H9 (cell line): ENCODE measurements at regions not wholly inside any gene's neighbourhood (a gene's known extent, or its start where the extent isn't known, plus 50 kb on each side); places are given as distances from the start of the nearest gene placed in this dataset.
"Not testable (repeated sequence)": the region's sequence is repeated elsewhere in the genome, so short reads cannot be mapped to it uniquely, and the experiment has no call there.

Source experiments
- DNase-seq: peaks from one replicate; pipeline ENCODE4 v3.0.0-alpha.2; 2017
- H2AFZ ChIP-seq: one replicate; pipeline ENCODE4 v1.6.1; 2013; ENCODE audit warnings: mild to moderate bottlenecking, low read length, control low read depth, moderate library complexity
- H2AK5ac ChIP-seq: 2 replicates; pipeline ENCODE4 v1.6.1; 2013; ENCODE audit warnings: low read length, control low read depth, mixed read lengths; ENCODE audit not compliant: insufficient read length
- H2BK120ac ChIP-seq: one replicate; pipeline ENCODE4 v1.6.1; 2013; ENCODE audit warnings: low read depth, mild to moderate bottlenecking, low read length, control low read depth, inconsistent platforms; ENCODE audit not compliant: poor library complexity, severe bottlenecking
- H2BK12ac ChIP-seq: 2 replicates; pipeline ENCODE4 v1.6.1; 2013; ENCODE audit warnings: low read length, control low read depth, mixed read lengths, low read depth; ENCODE audit not compliant: insufficient read length
- H2BK15ac ChIP-seq: 2 replicates; pipeline ENCODE4 v1.6.1; 2013; ENCODE audit warnings: low read depth, low read length, control low read depth
- H2BK20ac ChIP-seq: one replicate; pipeline ENCODE4 v1.6.1; 2013; ENCODE audit warnings: low read depth, mild to moderate bottlenecking, low read length, control low read depth, inconsistent platforms; ENCODE audit not compliant: poor library complexity, severe bottlenecking
- H2BK5ac ChIP-seq: 2 replicates; pipeline ENCODE4 v1.6.1; 2013; ENCODE audit warnings: low read length, control low read depth, mixed read lengths; ENCODE audit not compliant: insufficient read length
- H3K14ac ChIP-seq: 2 replicates; pipeline ENCODE4 v1.6.1; 2013; ENCODE audit warnings: low read length, control low read depth; ENCODE audit not compliant: insufficient read depth
- H3K18ac ChIP-seq: 2 replicates; pipeline ENCODE4 v1.6.1; 2013; ENCODE audit warnings: low read depth, mild to moderate bottlenecking, mixed read lengths, low read length, control low read depth; ENCODE audit not compliant: insufficient read length
- H3K23ac ChIP-seq: 2 replicates; pipeline ENCODE4 v1.6.1; 2013; ENCODE audit warnings: low read length, control low read depth, mixed read lengths, low read depth; ENCODE audit not compliant: insufficient read length
- H3K23me2 ChIP-seq: 2 replicates; pipeline ENCODE4 v1.6.1; 2013; ENCODE audit warnings: low read depth, mild to moderate bottlenecking, mixed read lengths, low read length, control low read depth; ENCODE audit not compliant: insufficient read length, poor library complexity, severe bottlenecking
- H3K27ac ChIP-seq: 2 replicates; pipeline ENCODE4 v1.5.1; 2013; ENCODE audit warnings: low read length, control low read depth, mixed read lengths, low read depth; ENCODE audit not compliant: insufficient read length
- H3K27me3 ChIP-seq: 2 replicates; pipeline ENCODE4 v1.6.1; 2013; ENCODE audit warnings: low read length, control low read depth, inconsistent platforms; ENCODE audit not compliant: insufficient read depth
- H3K4ac ChIP-seq: 2 replicates; pipeline ENCODE4 v1.6.1; 2013; ENCODE audit warnings: low read depth, mild to moderate bottlenecking, control low read depth, inconsistent platforms, low read length, moderate library complexity
- H3K4me1 ChIP-seq: 2 replicates; pipeline ENCODE4 v1.6.1; 2013; ENCODE audit warnings: low read length, control low read depth, inconsistent platforms; ENCODE audit not compliant: insufficient read depth
- H3K4me2 ChIP-seq: 2 replicates; pipeline ENCODE4 v1.6.1; 2013; ENCODE audit warnings: low read length, control low read depth, mixed read lengths; ENCODE audit not compliant: insufficient read length, insufficient read depth
- H3K56ac ChIP-seq: 2 replicates; pipeline ENCODE4 v1.6.1; 2013; ENCODE audit warnings: low read depth, mild to moderate bottlenecking, mixed read lengths, low read length, control low read depth; ENCODE audit not compliant: insufficient read length
- H3K79me1 ChIP-seq: 2 replicates; pipeline ENCODE4 v1.6.1; 2013; ENCODE audit warnings: low read depth, mild to moderate bottlenecking, moderate library complexity, low read length, control low read depth, inconsistent platforms; ENCODE audit not compliant: insufficient read depth, poor library complexity, severe bottlenecking
- H3K79me2 ChIP-seq: 2 replicates; pipeline ENCODE4 v1.6.1; 2013; ENCODE audit warnings: low read length, control low read depth, inconsistent platforms; ENCODE audit not compliant: insufficient read depth
- H3K9ac ChIP-seq: 2 replicates; pipeline ENCODE4 v1.6.1; 2013; ENCODE audit warnings: low read length, control low read depth, mixed read lengths; ENCODE audit not compliant: insufficient read length; ENCODE audit errors: extremely low read depth
- H3K9me3 ChIP-seq: one replicate; pipeline ENCODE4 v1.6.1; 2013; ENCODE audit warnings: low read depth, low read length, inconsistent platforms; ENCODE audit not compliant: control insufficient read depth
- H3T11ph ChIP-seq: one replicate; pipeline ENCODE4 v1.6.1; 2013; ENCODE audit warnings: mild to moderate bottlenecking, low read length, control low read depth, inconsistent platforms
- H4K20me1 ChIP-seq: one replicate; pipeline ENCODE4 v1.6.1; 2013; ENCODE audit not compliant: control insufficient read depth, insufficient read length, insufficient read depth
- H4K5ac ChIP-seq: 2 replicates; pipeline ENCODE4 v1.6.1; 2013; ENCODE audit warnings: low read depth, mild to moderate bottlenecking, mixed read lengths, low read length, control low read depth; ENCODE audit not compliant: insufficient read length
- H4K8ac ChIP-seq: replicated peaks from 2 replicates; pipeline ENCODE4 v1.6.1; 2013; ENCODE audit warnings: low read length, control low read depth, mixed read lengths, low read depth; ENCODE audit not compliant: insufficient read length
- H4K91ac ChIP-seq: 2 replicates; pipeline ENCODE4 v1.6.1; 2013; ENCODE audit warnings: low read depth, mild to moderate bottlenecking, moderate library complexity, mixed read lengths, low read length, control low read depth; ENCODE audit not compliant: insufficient read length
- H3K27ac Mint-ChIP-seq, 3 experiments: 2 replicates in 2 of 3; 3 replicates in 1 of 3; pipeline ENCODE4 v1.8.0; 2020 to 2021; ENCODE audit warnings: mixed read lengths in 3 of 3, mild to moderate bottlenecking in 1 of 3, moderate library complexity in 1 of 3
- H3K27me3 Mint-ChIP-seq: 2 replicates; pipeline ENCODE4 v1.8.0; 2021; ENCODE audit warnings: low read depth, mild to moderate bottlenecking, moderate library complexity, mixed read lengths
- H3K36me3 Mint-ChIP-seq, 3 experiments: 2 replicates in 2 of 3; 3 replicates in 1 of 3; pipeline ENCODE4 v1.8.0; 2020 to 2021; ENCODE audit warnings: low read depth in 3 of 3, mixed read lengths in 3 of 3; ENCODE audit not compliant: insufficient read depth in 1 of 3
- H3K4me1 Mint-ChIP-seq, 2 experiments: 2 replicates each; pipeline ENCODE4 v1.8.0; 2020; ENCODE audit warnings: mixed read lengths in 2 of 2
- H3K4me3 Mint-ChIP-seq, 2 experiments: 2 replicates in 1 of 2; 3 replicates in 1 of 2; pipeline ENCODE4 v1.8.0; 2020 to 2021; ENCODE audit warnings: mild to moderate bottlenecking in 2 of 2, mixed read lengths in 2 of 2, moderate library complexity in 1 of 2
- H3K9me3 Mint-ChIP-seq, 2 experiments: 2 replicates in 1 of 2; 3 replicates in 1 of 2; pipeline ENCODE4 v1.8.0; 2020; ENCODE audit warnings: mild to moderate bottlenecking in 2 of 2, mixed read lengths in 2 of 2, moderate library complexity in 1 of 2
- WGBS: extraction: QIAGEN DNeasy Blood & Tissue Kit; methylation state at CpG from one replicate; pipeline ENCODE4 v1.1.7; 2013; ENCODE audit warnings: missing lambda C conversion rate, low lambda C conversion rate, mixed read lengths; ENCODE audit not compliant: insufficient read length; ENCODE audit errors: extremely low coverage; 5-methylcytosine and 5-hydroxymethylcytosine counted together

GRCh38 chr20:30574337-30574736 is 683.1 kb upstream of the DEFB115 start:
- peaks cover 72 to 73% of the 10 kb centered on the region in 2 experiments for H3K9me3 Mint-ChIP-seq
- no CpG with 5 or more reads among the region's 2 CpGs for WGBS

GRCh38 chr20:30579069-30579468 is 678.4 kb upstream of the DEFB115 start:
- not testable (repeated sequence) for H4K5ac ChIP-seq, H3K27ac ChIP-seq, H3K79me1 ChIP-seq, H3K56ac ChIP-seq, H3K4me2 ChIP-seq, H2BK15ac ChIP-seq, H3K4me3 Mint-ChIP-seq, H3K4me1 ChIP-seq, H3K23ac ChIP-seq, H3K18ac ChIP-seq, H2AFZ ChIP-seq, H3K4ac ChIP-seq, H2BK5ac ChIP-seq, H3T11ph ChIP-seq, H4K91ac ChIP-seq, H3K27me3 ChIP-seq, H4K20me1 ChIP-seq, H3K27me3 Mint-ChIP-seq, H2BK20ac ChIP-seq, H3K9ac ChIP-seq, H3K27ac Mint-ChIP-seq, H2AK5ac ChIP-seq, H2BK120ac ChIP-seq, DNase-seq, H3K79me2 ChIP-seq, H4K8ac ChIP-seq, H3K4me1 Mint-ChIP-seq, H3K23me2 ChIP-seq, H3K14ac ChIP-seq, H2BK12ac ChIP-seq
- Mint-ChIP-seq H3K36me3 (peaks cover 0 to 11% (median 3%) of the 10 kb centered on the region in 3 experiments; a peak in 4 of 7 replicates), H3K9me3 (peaks cover 69 to 73% of the 10 kb centered on the region in 2 experiments)
- WGBS = no CpG with 5 or more reads among the region's 6 CpGs
- H3K9me3 ChIP-seq = peaks cover 11% of the 10 kb centered on the region

More at GRCh38 chr20:30574337-30574736, 683.1 kb upstream of the DEFB115 start:
- H3K27me3 Mint-ChIP-seq, H3K79me1 ChIP-seq, H2AFZ ChIP-seq, H3K23me2 ChIP-seq, H3K14ac ChIP-seq, H3K4me1 ChIP-seq, DNase-seq, H2BK5ac ChIP-seq, H3K23ac ChIP-seq, H3K4me1 Mint-ChIP-seq, H2AK5ac ChIP-seq, H2BK15ac ChIP-seq, H3K18ac ChIP-seq, H3K4me3 Mint-ChIP-seq, H4K91ac ChIP-seq, H3K4ac ChIP-seq, H3K27ac ChIP-seq, H2BK12ac ChIP-seq, H3K27me3 ChIP-seq, H3T11ph ChIP-seq, H2BK20ac ChIP-seq, H3K27ac Mint-ChIP-seq, H3K79me2 ChIP-seq, H3K4me2 ChIP-seq, H3K56ac ChIP-seq, H3K9me3 ChIP-seq, H4K20me1 ChIP-seq, H2BK120ac ChIP-seq, H4K8ac ChIP-seq, H4K5ac ChIP-seq, H3K9ac ChIP-seq: not testable (repeated sequence)
- H3K36me3 Mint-ChIP-seq = peaks cover 0 to 13% (median 0%) of the 10 kb centered on the region in 3 experiments; a peak in 2 of 7 replicates
